Testis (tissue), 2 donors: ENCODE measurements at regions not wholly inside any gene's neighbourhood (a gene's known extent, or its start where the extent isn't known, plus 50 kb on each side); places are given as distances from the start of the nearest gene placed in this dataset.

ENCODE experiments used
- DNase-seq: peaks from one replicate; pipeline ENCODE4 v3.0.0-alpha.2; 2019
- H3K27ac ChIP-seq, 2 donors: fragments of 200-600 bp; sonication (generic); one replicate each; pipeline ENCODE4 v1.5.1; 2019
- H3K27me3 ChIP-seq: fragments of 200-600 bp; sonication (generic); one replicate; pipeline ENCODE4 v1.5.1; 2019
- H3K36me3 ChIP-seq: fragments of 200-600 bp; sonication (generic); one replicate; pipeline ENCODE4 v1.5.1; 2017; ENCODE audit warnings: low read depth; ENCODE audit errors: missing control alignments
- H3K4me1 ChIP-seq: fragments of 200-600 bp; sonication (generic); one replicate; pipeline ENCODE4 v1.5.1; 2019
- H3K4me3 ChIP-seq, 2 donors: fragments of 200-600 bp; sonication (generic); one replicate each; pipeline ENCODE4 v1.5.1; 2017 to 2019
- H3K9me3 ChIP-seq: fragments of 200-600 bp; sonication (generic); one replicate; pipeline ENCODE4 v1.5.1; 2017
- CTCF ChIP-seq, 3 experiments: fragments of 450-650 bp in 2 of 3; fragments of 200-600 bp in 1 of 3; sonication (generic) in 1 of 3; IDR thresholded peaks; one replicate each; pipeline ENCODE4 v1.5.1; 2016 to 2019; ENCODE audit warnings: antibody characterized with exemption in 3 of 3, mild to moderate bottlenecking in 2 of 3, moderate library complexity in 1 of 3
- POLR2A ChIP-seq: fragments of 450-650 bp; IDR thresholded peaks from one replicate; pipeline ENCODE4 v1.6.1; 2017; ENCODE audit warnings: antibody characterized with exemption, mild to moderate bottlenecking, moderate library complexity
- WGBS, 2 donors: methylation state at CpG; one replicate each; pipeline ENCODE4 v1.1.5; 2018; 5-methylcytosine and 5-hydroxymethylcytosine counted together
- intact Hi-C: fragments of 100-400 bp; cut with DNase I; formaldehyde crosslinking; loops from one replicate; pipeline ENCODE4 v1.15.1; 2023; ENCODE audit warnings: low total_unique reads

DNA sequence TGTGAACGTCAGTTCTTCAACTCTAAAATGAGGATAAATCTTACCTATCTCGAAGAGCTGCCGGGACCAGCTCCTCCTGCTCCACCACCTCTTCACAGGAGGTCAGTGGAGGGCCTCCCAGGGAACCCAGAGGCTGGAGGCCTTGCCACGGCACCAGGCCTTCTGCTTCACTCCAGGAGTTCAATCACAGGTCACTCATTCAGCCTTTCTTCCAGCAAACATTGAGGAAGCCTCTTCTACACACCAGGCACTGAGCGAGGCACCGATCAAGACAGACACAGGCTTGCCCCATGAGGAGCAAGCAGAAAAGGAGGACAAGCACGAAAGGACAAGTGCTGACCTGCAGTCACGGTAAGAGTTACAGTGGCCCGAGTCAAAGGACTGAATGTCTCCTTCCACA, 64.8 kb upstream of the WNT11 start:
- no peaks in the 10 kb centered on the region for H3K27me3 ChIP-seq
- no peaks in the 10 kb centered on the region for H3K9me3 ChIP-seq
- H3K36me3 ChIP-seq: no peaks in the 10 kb centered on the region
- TF ChIP-seq CTCF (IDR thresholded peaks at IDR 0.05) (no peak), POLR2A (no peak)
- peaks cover 9% of the 10 kb centered on the region for H3K4me1 ChIP-seq
- intact Hi-C loops: no loop called here
- H3K4me3 ChIP-seq: no peak overlapping the region
- 79 to 86% methylated on average over 8 to 9 of the region's 9 CpGs for WGBS, 2 donors
- H3K27ac ChIP-seq: no peak overlapping the region
- DNase-seq: no peak

DNA sequence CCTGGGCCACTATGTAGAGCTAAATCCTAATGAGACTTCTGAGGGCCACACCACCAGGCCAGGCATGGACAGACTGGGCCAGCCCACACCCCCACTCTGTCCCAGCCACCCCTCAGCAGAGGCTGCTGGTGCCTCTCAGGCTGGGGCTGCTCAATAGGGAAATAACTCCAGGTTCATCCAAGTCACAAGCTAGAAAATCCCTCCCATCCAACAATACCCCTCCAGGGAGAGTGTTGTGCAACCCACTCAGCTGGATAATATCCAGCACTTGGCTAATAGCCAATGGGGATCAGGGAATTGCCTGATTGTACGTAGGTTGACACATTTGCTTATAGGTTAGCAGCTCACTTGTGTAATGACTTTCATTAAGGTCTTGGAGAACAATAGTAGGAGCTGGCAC, 64.1 kb upstream of the WNT11 start:
- WGBS, 2 donors: 45 to 65% methylated on average over 1 of the region's 1 CpG
- H3K9me3 ChIP-seq: no peaks in the 10 kb centered on the region
- TF ChIP-seq CTCF (IDR thresholded peaks at IDR 0.05) (no peak), POLR2A (no peak)
- peak overlapping the region in 1 of 2 donors; percentile 58 for H3K27ac ChIP-seq
- H3K36me3 ChIP-seq: no peaks in the 10 kb centered on the region
- no peak overlapping the region for H3K4me3 ChIP-seq
- H3K4me1 ChIP-seq: peaks cover 15% of the 10 kb centered on the region
- DNase-seq: peak; percentile 18
- intact Hi-C loops: no loop called here
- H3K27me3 ChIP-seq: no peaks in the 10 kb centered on the region

GRCh38 chr11:76269661-76270261, 63.5 kb upstream of the WNT11 start:
- TF ChIP-seq CTCF (IDR thresholded peaks at IDR 0.05) (no peak), POLR2A (no peak)
- Histone ChIP-seq H3K4me3 (no peak overlapping the region), H3K9me3 (no peaks in the 10 kb centered on the region), H3K27ac (peak overlapping the region in 1 of 2 donors; percentile 58), H3K36me3 (no peaks in the 10 kb centered on the region), H3K4me1 (peaks cover 21% of the 10 kb centered on the region), H3K27me3 (no peaks in the 10 kb centered on the region)
- intact Hi-C loops: no loop called here
- WGBS, 2 donors: 73 to 79% methylated on average over 13 of the region's 13 CpGs
- DNase-seq: no peak

GRCh38 chr11:76269247-76269646, 62.9 kb upstream of the WNT11 start:
- H3K36me3 ChIP-seq: no peaks in the 10 kb centered on the region
- H3K27me3 ChIP-seq: no peaks in the 10 kb centered on the region
- peaks cover 21% of the 10 kb centered on the region for H3K4me1 ChIP-seq
- H3K9me3 ChIP-seq: no peaks in the 10 kb centered on the region
- no peak for DNase-seq
- WGBS, 2 donors: 83 to 89% methylated on average over 5 to 6 of the region's 6 CpGs
- intact Hi-C loops: no loop called here
- no peak for TF ChIP-seq POLR2A
- TF ChIP-seq CTCF (IDR thresholded peaks at IDR 0.05): no peak
- no peak overlapping the region for H3K4me3 ChIP-seq
- peak overlapping the region in 1 of 2 donors; percentile 58 for H3K27ac ChIP-seq

DNA sequence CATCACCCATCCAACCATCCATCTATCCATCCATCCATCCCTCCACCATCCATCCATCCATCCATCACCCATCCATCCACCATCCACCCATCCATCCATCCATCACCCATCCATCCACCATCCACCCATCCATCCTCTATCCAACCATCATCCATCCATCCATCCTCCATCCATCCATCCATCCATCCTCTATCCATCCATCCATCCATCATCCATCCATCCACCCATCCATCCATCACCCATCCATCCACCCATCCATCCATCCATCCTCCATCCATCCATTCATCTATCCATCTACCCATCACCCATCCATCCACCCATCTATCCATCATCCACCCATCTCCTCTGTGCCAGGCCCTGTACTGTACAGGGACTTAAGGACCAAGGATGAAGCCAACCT, 62.2 kb upstream of the WNT11 start:
- Histone ChIP-seq H3K36me3 (no peaks in the 10 kb centered on the region), H3K9me3 (no peaks in the 10 kb centered on the region), H3K4me1 (peaks cover 21% of the 10 kb centered on the region), H3K4me3 (no peak overlapping the region), H3K27ac (no peak overlapping the region), H3K27me3 (no peaks in the 10 kb centered on the region)
- intact Hi-C loops: no loop called here
- DNase-seq: no peak
- TF ChIP-seq POLR2A (no peak), CTCF (IDR thresholded peaks at IDR 0.05) (no peak)
